PC-9 (cell line): ENCODE measurements at regions not wholly inside any gene's neighbourhood (a gene's known extent, or its start where the extent isn't known, plus 50 kb on each side); places are given as distances from the start of the nearest gene placed in this dataset.

ENCODE experiments used
- BruUV-seq: library from RNA; stranded (reverse); fragments of 400-500 nt; replicated peaks from 2 replicates; lab custom pipeline; 2021; lab: Mats Ljungman, UMichigan
- CTCF ChIA-PET: fragments of 300-600 bp; sonication (Branson Sonifier 250); formaldehyde crosslinking; loops from one replicate; lab custom pipeline; 2022; ENCODE audit warnings: antibody characterized with exemption; lab: Charles Lee
- POLR2A ChIA-PET: fragments of 300-600 bp; sonication (Branson Sonifier 250); formaldehyde crosslinking; loops from one replicate; lab custom pipeline; 2022; ENCODE audit warnings: antibody characterized with exemption; ENCODE audit not compliant: unreplicated experiment; lab: Charles Lee
- DNase-seq, 2 experiments: peaks; one replicate each; pipeline versions ENCODE4 v3.0.0 to v3.0.0-alpha.2; 2015 to 2022; ENCODE audit warnings: mixed read lengths in 1 of 2
- H2AFZ ChIP-seq: fragments of 200-600 bp; sonication (generic); 2 replicates; pipeline ENCODE4 v1.8.1; 2017; ENCODE audit warnings: antibody characterized with exemption
- H3F3A ChIP-seq: fragments of 200-600 bp; sonication (generic); 2 replicates; pipeline ENCODE4 v1.8.1; 2017; ENCODE audit warnings: antibody characterized with exemption, mild to moderate bottlenecking, low read depth; ENCODE audit not compliant: insufficient read depth
- H3K27ac ChIP-seq: fragments of 200-600 bp; sonication (generic); 2 replicates; pipeline ENCODE4 v1.6.1; 2016; ENCODE audit warnings: mixed run types
- H3K27me3 ChIP-seq: fragments of 200-600 bp; sonication (generic); 2 replicates; pipeline ENCODE4 v1.6.1; 2016; ENCODE audit warnings: low read depth, mixed run types; ENCODE audit not compliant: insufficient read depth
- H3K36me3 ChIP-seq: fragments of 200-600 bp; sonication (generic); 2 replicates; pipeline ENCODE4 v1.6.1; 2016; ENCODE audit warnings: low read depth, mixed run types
- H3K4me1 ChIP-seq: fragments of 200-600 bp; sonication (generic); replicated peaks from 2 replicates; pipeline ENCODE4 v1.6.1; 2016; ENCODE audit warnings: mixed run types; ENCODE audit not compliant: insufficient read depth
- H3K4me2 ChIP-seq: fragments of 200-600 bp; sonication (generic); 2 replicates; pipeline ENCODE4 v1.6.1; 2017; ENCODE audit warnings: mixed run types
- H3K4me3 ChIP-seq: fragments of 200-600 bp; sonication (generic); 2 replicates; pipeline ENCODE4 v1.6.1; 2016; ENCODE audit warnings: mixed run types
- H3K79me2 ChIP-seq: fragments of 200-600 bp; sonication (generic); 2 replicates; pipeline ENCODE4 v1.6.1; 2017; ENCODE audit warnings: low read depth, mixed run types
- H3K9me2 ChIP-seq: fragments of 200-600 bp; sonication (generic); 2 replicates; pipeline ENCODE4 v1.8.1; 2017; ENCODE audit warnings: mild to moderate bottlenecking; ENCODE audit not compliant: insufficient read depth
- H3K9me3 ChIP-seq: fragments of 200-600 bp; sonication (generic); 2 replicates; pipeline ENCODE4 v1.8.1; 2016; ENCODE audit warnings: low read depth; ENCODE audit not compliant: insufficient read depth
- H4K20me1 ChIP-seq: fragments of 200-600 bp; sonication (generic); 2 replicates; pipeline ENCODE4 v1.8.1; 2017; ENCODE audit not compliant: insufficient read depth
- CTCF ChIP-seq: fragments of 200-600 bp; sonication (generic); conservative IDR thresholded peaks from 2 replicates; pipeline ENCODE4 v1.6.1; 2017; ENCODE audit warnings: mixed run types, antibody characterized with exemption, mild to moderate bottlenecking, moderate library complexity
- EZH2 ChIP-seq: fragments of 200-600 bp; sonication (generic); IDR thresholded peaks from 2 replicates; pipeline ENCODE4 v1.8.0; 2017; ENCODE audit warnings: antibody characterized with exemption, low read depth
- intact Hi-C: fragments of 100-400 bp; cut with micrococcal nuclease; formaldehyde crosslinking; loops from one replicate; pipeline ENCODE4 v1.10.0; 2022; ENCODE audit not compliant: unreplicated experiment

- intact Hi-C loops, result no loop called here
- no peak overlapping the region for H2AFZ ChIP-seq
- H3K36me3 ChIP-seq, result no peaks in the 10 kb centered on the region
- H3K27me3 ChIP-seq, result no peaks in the 10 kb centered on the region
- H3K79me2 ChIP-seq, result no peaks in the 10 kb centered on the region
- TF ChIP-seq CTCF (no peak), EZH2 (no peak)
- no TSS peak for BruUV-seq
- H3K4me3 ChIP-seq, result no peak overlapping the region
- no peaks in the 10 kb centered on the region for H3K9me2 ChIP-seq
- no peak overlapping the region for H3K4me2 ChIP-seq
- POLR2A ChIA-PET, result no interaction called here
- no peak overlapping the region for H3K27ac ChIP-seq
- no peaks in the 10 kb centered on the region for H3F3A ChIP-seq
- DNase-seq, result peak in 1 of 2 experiments; percentile 31
- H4K20me1 ChIP-seq, result no peaks in the 10 kb centered on the region
- CTCF ChIA-PET, result interaction anchor here (0.6 to 0.7 kb wide), 2 partner anchors 93 to 288 kb away, joined by 3 to 10 read pairs; no protein-coding TSS in a partner anchor
- H3K9me3 ChIP-seq, result 0 out of 2 replicates have a peak, but pooled peaks cover 3% of the 10 kb centered on the region
- H3K4me1 ChIP-seq, result no peaks in the 10 kb centered on the region
Measured at GRCh38 chr2:215601990-215602721, 166.3 kb upstream of the FN1 start.

GRCh38 chr2:215601526-215601925 lies 165.7 kb upstream of the FN1 start:
- Histone ChIP-seq H3K27me3 (no peaks in the 10 kb centered on the region), H3K9me2 (no peaks in the 10 kb centered on the region), H4K20me1 (no peaks in the 10 kb centered on the region), H3K4me2 (no peak overlapping the region), H2AFZ (no peak overlapping the region), H3K27ac (no peak overlapping the region), H3K9me3 (0 out of 2 replicates have a peak, but pooled peaks cover 3% of the 10 kb centered on the region), H3F3A (no peaks in the 10 kb centered on the region), H3K79me2 (no peaks in the 10 kb centered on the region), H3K36me3 (no peaks in the 10 kb centered on the region), H3K4me1 (no peaks in the 10 kb centered on the region), H3K4me3 (no peak overlapping the region)
- intact Hi-C loops, result no loop called here
- CTCF ChIA-PET, result interaction anchor here (0.6 to 0.7 kb wide), 2 partner anchors 93 to 289 kb away, joined by 3 to 10 read pairs; no protein-coding TSS in a partner anchor
- no peak for TF ChIP-seq CTCF
- TF ChIP-seq EZH2, result no peak
- BruUV-seq, result no TSS peak
- POLR2A ChIA-PET, result no interaction called here
- DNase-seq, result no peak

- no peak overlapping the region for H3K4me2 ChIP-seq
- POLR2A ChIA-PET, result no interaction called here
- CTCF ChIA-PET, result no interaction called here
- no peak overlapping the region for H3K4me3 ChIP-seq
- no peak overlapping the region for H2AFZ ChIP-seq
- no peaks in the 10 kb centered on the region for H3K27me3 ChIP-seq
- H3K4me1 ChIP-seq, result no peaks in the 10 kb centered on the region
- H3K27ac ChIP-seq, result no peak overlapping the region
- no peaks in the 10 kb centered on the region for H3K9me3 ChIP-seq
- no peaks in the 10 kb centered on the region for H3F3A ChIP-seq
- H3K79me2 ChIP-seq, result no peaks in the 10 kb centered on the region
- no TSS peak for BruUV-seq
- TF ChIP-seq CTCF (no peak), EZH2 (no peak)
- H4K20me1 ChIP-seq, result no peaks in the 10 kb centered on the region
- intact Hi-C loops, result no loop called here
- no peaks in the 10 kb centered on the region for H3K9me2 ChIP-seq
- no peaks in the 10 kb centered on the region for H3K36me3 ChIP-seq
- no peak for DNase-seq
Measured at GRCh38 chr2:215598376-215598975, 162.6 kb upstream of the FN1 start.
